Femur (tissue), 1 donor: ENCODE measurements at regions not wholly inside any gene's neighbourhood (a gene's known extent, or its start where the extent isn't known, plus 50 kb on each side); places are given as distances from the start of the nearest gene placed in this dataset.
"Not testable (repeated sequence)": the region's sequence is repeated elsewhere in the genome, so short reads cannot be mapped to it uniquely, and the experiment has no call there.

Experiments used
- DNase-seq: peaks from one replicate; pipeline ENCODE4 v3.0.0-alpha.2; 2017

GRCh38 chr2:7609974-7610373 is 692.8 kb downstream of the RNF144A start:
- DNase-seq: no peak

- DNase-seq: no peak
Measured at GRCh38 chr2:7611750-7612149, 694.5 kb downstream of the RNF144A start.

GRCh38 chr2:7612969-7613368 is 695.8 kb downstream of the RNF144A start:
- DNase-seq: no peak

- DNase-seq: no peak
Measured at GRCh38 chr2:7613831-7614230, 696.6 kb downstream of the RNF144A start.

- DNase-seq: no peak
Measured at GRCh38 chr2:7618031-7618430, 700.8 kb downstream of the RNF144A start.

GRCh38 chr2:7619203-7619970 is 702.2 kb downstream of the RNF144A start:
- DNase-seq: no peak

- no peak for DNase-seq
Measured at GRCh38 chr2:7620255-7620654, 703.0 kb downstream of the RNF144A start.

GRCh38 chr2:7621018-7621814 is 704.0 kb downstream of the RNF144A start:
- DNase-seq: no peak

- no peak for DNase-seq
Measured at GRCh38 chr2:7625392-7626138, 708.4 kb downstream of the RNF144A start.

- no peak for DNase-seq
Measured at GRCh38 chr2:7626139-7626537, 708.9 kb downstream of the RNF144A start.

- DNase-seq: no peak
Measured at GRCh38 chr2:7627583-7627982, 710.4 kb downstream of the RNF144A start.

- DNase-seq: no peak
Measured at GRCh38 chr2:7632420-7632819, 715.2 kb downstream of the RNF144A start.

GRCh38 chr2:7633566-7634153 is 716.4 kb downstream of the RNF144A start:
- no peak for DNase-seq

- DNase-seq: no peak
Measured at GRCh38 chr2:7634409-7634808, 717.2 kb downstream of the RNF144A start.

- DNase-seq: no peak
Measured at GRCh38 chr2:7639476-7639875, 722.3 kb downstream of the RNF144A start.

- not testable (repeated sequence) for DNase-seq
Measured at GRCh38 chr2:7641272-7641671, 724.1 kb downstream of the RNF144A start.

- DNase-seq: no peak
Measured at GRCh38 chr2:7646024-7646423, 728.8 kb downstream of the RNF144A start.

- DNase-seq: no peak
Measured at GRCh38 chr2:7646661-7647060, 729.4 kb downstream of the RNF144A start.

- DNase-seq: no peak
Measured at GRCh38 chr2:7648221-7648795, 731.1 kb downstream of the RNF144A start.

GRCh38 chr2:7649461-7650228 is 732.4 kb downstream of the RNF144A start:
- no peak for DNase-seq

- DNase-seq: no peak
Measured at GRCh38 chr2:7653617-7654016, 736.4 kb downstream of the RNF144A start.

GRCh38 chr2:7655629-7656028 is 738.4 kb downstream of the RNF144A start:
- DNase-seq: no peak
